ENCODE measurements at regions not wholly inside any gene's neighbourhood (a gene's known extent, or its start where the extent isn't known, plus 50 kb on each side); places are given as distances from the start of the nearest gene placed in this dataset.

- no peaks in the 10 kb centered on the region for H3K36me3 ChIP-seq
- H3K9me3 ChIP-seq: no peaks in the 10 kb centered on the region
- WGBS, 2 donors (ENCODE audit: low coverage in 1 of 2): 79 to 82% methylated on average over 3 to 6 of the region's 6 CpGs
- no peaks in the 10 kb centered on the region for H3K4me1 ChIP-seq
- no peak for TF ChIP-seq POLR2A (IDR thresholded peaks at IDR 0.05)
- no peak for TF ChIP-seq POLR2AphosphoS5 (IDR thresholded peaks at IDR 0.05)
- TF ChIP-seq EP300 (IDR thresholded peaks at IDR 0.05; ENCODE audit: low read depth): no peak
- TF ChIP-seq CTCF (IDR thresholded peaks at IDR 0.05): no peak
- intact Hi-C loops (cut with DNase I; ENCODE audit: low total_unique reads): no loop called here
- H3K27ac ChIP-seq: no peak overlapping the region
- in situ Hi-C loops (cut with MboI; ENCODE audit: low pct_ligation_motif_present in 1 of 4, low pct_unique_long_range_greater_than_20kb in 1 of 4, low sequenced_read_pairs in 3 of 4): no loop called here
- no peaks in the 10 kb centered on the region for H3K27me3 ChIP-seq
- no peak overlapping the region for H3K4me3 ChIP-seq
- DNase-seq: no peak
Measured at GRCh38 chr2:59900728-59901452, 652.6 kb downstream of the BCL11A start.

GRCh38 chr2:59899692-59900091 is 653.8 kb downstream of the BCL11A start:
- H3K4me1 ChIP-seq: no peaks in the 10 kb centered on the region
- no peaks in the 10 kb centered on the region for H3K27me3 ChIP-seq
- H3K27ac ChIP-seq: no peak overlapping the region
- DNase-seq: no peak
- in situ Hi-C loops (cut with MboI; ENCODE audit: low pct_ligation_motif_present in 1 of 4, low pct_unique_long_range_greater_than_20kb in 1 of 4, low sequenced_read_pairs in 3 of 4) (no loop called here), intact Hi-C loops (cut with DNase I; ENCODE audit: low total_unique reads) (no loop called here)
- no peaks in the 10 kb centered on the region for H3K36me3 ChIP-seq
- 89 to 100% methylated on average over 1 to 3 of the region's 3 CpGs for WGBS, 2 donors (ENCODE audit: low coverage in 1 of 2)
- TF ChIP-seq CTCF (IDR thresholded peaks at IDR 0.05) (no peak), EP300 (IDR thresholded peaks at IDR 0.05; ENCODE audit: low read depth) (no peak), POLR2A (IDR thresholded peaks at IDR 0.05) (no peak), POLR2AphosphoS5 (IDR thresholded peaks at IDR 0.05) (no peak)
- no peak overlapping the region for H3K4me3 ChIP-seq
- H3K9me3 ChIP-seq: no peaks in the 10 kb centered on the region

GRCh38 chr2:59896499-59897245 is 656.8 kb downstream of the BCL11A start:
- in situ Hi-C loops (cut with MboI; ENCODE audit: low pct_ligation_motif_present in 1 of 4, low pct_unique_long_range_greater_than_20kb in 1 of 4, low sequenced_read_pairs in 3 of 4) (no loop called here), intact Hi-C loops (cut with DNase I; ENCODE audit: low total_unique reads) (no loop called here)
- DNase-seq: no peak
- TF ChIP-seq POLR2A (IDR thresholded peaks at IDR 0.05): no peak
- TF ChIP-seq EP300 (IDR thresholded peaks at IDR 0.05; ENCODE audit: low read depth): no peak
- no peak for TF ChIP-seq POLR2AphosphoS5 (IDR thresholded peaks at IDR 0.05)
- TF ChIP-seq CTCF (IDR thresholded peaks at IDR 0.05): no peak
- Histone ChIP-seq H3K4me3 (no peak overlapping the region), H3K27me3 (no peaks in the 10 kb centered on the region), H3K9me3 (no peaks in the 10 kb centered on the region), H3K4me1 (no peaks in the 10 kb centered on the region), H3K27ac (no peak overlapping the region), H3K36me3 (no peaks in the 10 kb centered on the region)
- 84 to 95% methylated on average over 3 of the region's 3 CpGs for WGBS, 2 donors (ENCODE audit: low coverage in 1 of 2)

- Histone ChIP-seq H3K27ac (no peak overlapping the region), H3K4me3 (no peak overlapping the region), H3K9me3 (no peaks in the 10 kb centered on the region), H3K36me3 (no peaks in the 10 kb centered on the region), H3K4me1 (no peaks in the 10 kb centered on the region), H3K27me3 (no peaks in the 10 kb centered on the region)
- 79 to 91% methylated on average over 2 of the region's 2 CpGs for WGBS, 2 donors (ENCODE audit: low coverage in 1 of 2)
- intact Hi-C loops (cut with DNase I; ENCODE audit: low total_unique reads): no loop called here
- TF ChIP-seq POLR2A (IDR thresholded peaks at IDR 0.05) (no peak), POLR2AphosphoS5 (IDR thresholded peaks at IDR 0.05) (no peak), EP300 (IDR thresholded peaks at IDR 0.05; ENCODE audit: low read depth) (no peak)
- DNase-seq: no peak
- in situ Hi-C loops (cut with MboI; ENCODE audit: low pct_ligation_motif_present in 1 of 4, low pct_unique_long_range_greater_than_20kb in 1 of 4, low sequenced_read_pairs in 3 of 4): no loop called here
Measured at GRCh38 chr2:59893612-59894011, 659.8 kb downstream of the BCL11A start.

Measured in transverse colon (tissue), 4 donors.